PC-9 (cell line): ENCODE measurements at regions not wholly inside any gene's neighbourhood (a gene's known extent, or its start where the extent isn't known, plus 50 kb on each side); places are given as distances from the start of the nearest gene placed in this dataset.
"Not testable (repeated sequence)": the region's sequence is repeated elsewhere in the genome, so short reads cannot be mapped to it uniquely, and the experiment has no call there.

Experiments
- BruUV-seq: library from RNA; stranded (reverse); fragments of 400-500 nt; replicated peaks from 2 replicates; lab custom pipeline; 2021; lab: Mats Ljungman, UMichigan
- CTCF ChIA-PET: fragments of 300-600 bp; sonication (Branson Sonifier 250); formaldehyde crosslinking; loops from one replicate; lab custom pipeline; 2022; ENCODE audit warnings: antibody characterized with exemption; lab: Charles Lee
- POLR2A ChIA-PET: fragments of 300-600 bp; sonication (Branson Sonifier 250); formaldehyde crosslinking; loops from one replicate; lab custom pipeline; 2022; ENCODE audit warnings: antibody characterized with exemption; ENCODE audit not compliant: unreplicated experiment; lab: Charles Lee
- DNase-seq, 2 experiments: peaks; one replicate each; pipeline versions ENCODE4 v3.0.0 to v3.0.0-alpha.2; 2015 to 2022; ENCODE audit warnings: mixed read lengths in 1 of 2
- H2AFZ ChIP-seq: fragments of 200-600 bp; sonication (generic); 2 replicates; pipeline ENCODE4 v1.8.1; 2017; ENCODE audit warnings: antibody characterized with exemption
- H3F3A ChIP-seq: fragments of 200-600 bp; sonication (generic); 2 replicates; pipeline ENCODE4 v1.8.1; 2017; ENCODE audit warnings: antibody characterized with exemption, mild to moderate bottlenecking, low read depth; ENCODE audit not compliant: insufficient read depth
- H3K27ac ChIP-seq: fragments of 200-600 bp; sonication (generic); 2 replicates; pipeline ENCODE4 v1.6.1; 2016; ENCODE audit warnings: mixed run types
- H3K27me3 ChIP-seq: fragments of 200-600 bp; sonication (generic); 2 replicates; pipeline ENCODE4 v1.6.1; 2016; ENCODE audit warnings: low read depth, mixed run types; ENCODE audit not compliant: insufficient read depth
- H3K36me3 ChIP-seq: fragments of 200-600 bp; sonication (generic); 2 replicates; pipeline ENCODE4 v1.6.1; 2016; ENCODE audit warnings: low read depth, mixed run types
- H3K4me1 ChIP-seq: fragments of 200-600 bp; sonication (generic); replicated peaks from 2 replicates; pipeline ENCODE4 v1.6.1; 2016; ENCODE audit warnings: mixed run types; ENCODE audit not compliant: insufficient read depth
- H3K4me2 ChIP-seq: fragments of 200-600 bp; sonication (generic); 2 replicates; pipeline ENCODE4 v1.6.1; 2017; ENCODE audit warnings: mixed run types
- H3K4me3 ChIP-seq: fragments of 200-600 bp; sonication (generic); 2 replicates; pipeline ENCODE4 v1.6.1; 2016; ENCODE audit warnings: mixed run types
- H3K79me2 ChIP-seq: fragments of 200-600 bp; sonication (generic); 2 replicates; pipeline ENCODE4 v1.6.1; 2017; ENCODE audit warnings: low read depth, mixed run types
- H3K9me2 ChIP-seq: fragments of 200-600 bp; sonication (generic); 2 replicates; pipeline ENCODE4 v1.8.1; 2017; ENCODE audit warnings: mild to moderate bottlenecking; ENCODE audit not compliant: insufficient read depth
- H3K9me3 ChIP-seq: fragments of 200-600 bp; sonication (generic); 2 replicates; pipeline ENCODE4 v1.8.1; 2016; ENCODE audit warnings: low read depth; ENCODE audit not compliant: insufficient read depth
- H4K20me1 ChIP-seq: fragments of 200-600 bp; sonication (generic); 2 replicates; pipeline ENCODE4 v1.8.1; 2017; ENCODE audit not compliant: insufficient read depth
- CTCF ChIP-seq: fragments of 200-600 bp; sonication (generic); conservative IDR thresholded peaks from 2 replicates; pipeline ENCODE4 v1.6.1; 2017; ENCODE audit warnings: mixed run types, antibody characterized with exemption, mild to moderate bottlenecking, moderate library complexity
- EZH2 ChIP-seq: fragments of 200-600 bp; sonication (generic); IDR thresholded peaks from 2 replicates; pipeline ENCODE4 v1.8.0; 2017; ENCODE audit warnings: antibody characterized with exemption, low read depth
- intact Hi-C: fragments of 100-400 bp; cut with micrococcal nuclease; formaldehyde crosslinking; loops from one replicate; pipeline ENCODE4 v1.10.0; 2022; ENCODE audit not compliant: unreplicated experiment

DNA sequence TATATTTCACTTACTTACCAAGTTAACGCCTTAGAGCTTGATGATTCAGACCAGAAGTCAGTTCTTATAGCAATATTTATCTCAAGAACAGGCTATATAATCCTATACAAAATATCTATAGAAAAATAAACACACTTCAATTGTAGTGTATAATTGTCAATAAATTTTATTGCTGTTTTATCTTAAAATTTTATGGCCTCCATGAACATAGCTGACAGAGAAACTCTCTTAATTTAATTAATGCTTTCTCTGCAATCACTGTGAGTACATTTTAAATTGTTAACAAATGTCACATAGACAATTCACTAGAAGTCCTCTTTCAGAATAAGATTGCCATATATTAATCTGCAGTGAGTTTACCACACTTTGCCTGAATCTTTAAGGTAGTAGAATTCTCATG lies 178.6 kb downstream of the RFPL4B start:
- Histone ChIP-seq H3K9me3 (no peaks in the 10 kb centered on the region), H3K27me3 (no peaks in the 10 kb centered on the region), H3K4me3 (no peak overlapping the region), H3K4me2 (no peak overlapping the region), H3K4me1 (no peaks in the 10 kb centered on the region), H3K27ac (no peak overlapping the region), H2AFZ (no peak overlapping the region), H3F3A (no peaks in the 10 kb centered on the region), H4K20me1 (no peaks in the 10 kb centered on the region), H3K9me2 (no peaks in the 10 kb centered on the region; the same call in 1 of the 2 replicates), H3K36me3 (no peaks in the 10 kb centered on the region), H3K79me2 (no peaks in the 10 kb centered on the region)
- intact Hi-C loops: no loop called here
- POLR2A ChIA-PET: no interaction called here
- CTCF ChIA-PET: no interaction called here
- DNase-seq: peak in 1 of 2 experiments; percentile 32
- TF ChIP-seq CTCF (no peak), EZH2 (no peak)
- no TSS peak for BruUV-seq

DNA sequence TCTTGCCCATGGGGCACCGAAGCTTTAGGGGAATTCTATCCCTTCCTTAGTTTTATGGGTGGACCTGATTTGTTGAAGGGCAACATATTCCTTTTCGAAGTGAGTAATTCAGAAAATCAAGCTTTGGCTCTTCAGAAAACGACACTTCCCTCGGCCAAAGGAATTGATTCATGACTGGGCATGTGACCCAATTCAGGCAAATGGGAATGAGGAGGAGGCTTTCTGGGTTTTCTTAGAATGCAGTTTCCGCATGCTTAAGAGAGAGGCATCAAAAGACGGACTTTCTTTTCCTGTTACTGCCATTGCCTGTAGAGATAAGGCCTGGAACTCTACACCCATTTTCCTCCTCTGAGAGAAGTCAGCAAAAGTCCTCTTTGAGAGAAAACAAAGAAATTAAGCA lies 179.5 kb downstream of the RFPL4B start:
- CTCF ChIA-PET: no interaction called here
- POLR2A ChIA-PET: no interaction called here

DNA sequence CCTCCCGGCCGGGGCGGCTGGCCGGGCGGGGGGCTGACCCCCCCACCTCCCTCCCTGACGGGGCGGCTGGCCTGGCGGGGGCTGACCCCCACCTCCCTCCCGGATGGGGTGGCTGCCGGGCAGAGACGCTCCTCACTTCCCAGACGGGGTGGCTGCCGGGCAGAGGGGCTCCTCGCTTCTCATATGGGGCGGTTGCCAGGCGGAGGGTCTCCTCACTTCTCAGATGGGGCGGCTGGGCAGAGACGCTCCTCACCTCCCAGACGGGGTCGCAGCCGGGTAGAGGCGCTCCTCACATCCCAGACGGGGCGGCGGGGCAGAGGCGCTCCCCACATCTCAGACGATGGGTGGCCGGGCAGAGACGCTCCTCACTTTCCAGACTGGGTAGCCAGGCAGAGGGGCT lies 181.2 kb downstream of the RFPL4B start:
- H3K4me3 ChIP-seq, H3K4me1 ChIP-seq, CTCF ChIA-PET, H3F3A ChIP-seq, H3K36me3 ChIP-seq, H3K4me2 ChIP-seq, H3K27ac ChIP-seq, H4K20me1 ChIP-seq, H3K9me2 ChIP-seq, POLR2A ChIA-PET, H3K27me3 ChIP-seq, DNase-seq, BruUV-seq, H3K79me2 ChIP-seq, H3K9me3 ChIP-seq, H2AFZ ChIP-seq, intact Hi-C loops: not testable (repeated sequence)

More for the DNA sequence above, 179.5 kb downstream of the RFPL4B start:
- H3K4me2 ChIP-seq: no peak overlapping the region
- no peaks in the 10 kb centered on the region for H3K36me3 ChIP-seq
- no peaks in the 10 kb centered on the region for H3K79me2 ChIP-seq
- DNase-seq: no peak
- H3K9me3 ChIP-seq: no peaks in the 10 kb centered on the region
- H3K4me3 ChIP-seq: no peak overlapping the region
- TF ChIP-seq EZH2 (no peak), CTCF (no peak)
- H3K27me3 ChIP-seq: no peaks in the 10 kb centered on the region
- H4K20me1 ChIP-seq: no peaks in the 10 kb centered on the region
- H3K4me1 ChIP-seq: no peaks in the 10 kb centered on the region
- no TSS peak for BruUV-seq
- no peak overlapping the region for H3K27ac ChIP-seq
- no peaks in the 10 kb centered on the region; the same call in 1 of the 2 replicates for H3K9me2 ChIP-seq
- intact Hi-C loops: no loop called here
- no peaks in the 10 kb centered on the region for H3F3A ChIP-seq
- H2AFZ ChIP-seq: no peak overlapping the region

DNA sequence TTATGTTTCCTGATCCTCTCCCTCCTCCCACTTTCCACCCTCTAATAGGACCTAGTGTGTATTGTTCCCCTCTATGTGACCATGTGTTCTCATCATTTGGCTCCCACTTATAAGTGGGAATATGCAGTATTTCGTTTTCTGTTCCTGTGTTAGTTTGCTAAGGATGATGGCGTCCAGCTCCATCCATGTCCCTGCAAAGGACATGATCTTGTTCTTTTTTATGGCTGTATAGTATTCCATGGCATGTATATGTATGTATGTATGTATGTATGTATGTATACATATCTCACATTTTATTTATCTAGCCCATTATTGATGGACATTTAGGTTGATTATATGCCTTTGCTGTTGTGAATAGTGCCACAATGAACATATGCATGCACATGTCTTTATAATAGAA lies 188.7 kb downstream of the RFPL4B start:
- no TSS peak for BruUV-seq
- POLR2A ChIA-PET: no interaction called here

More for the DNA sequence above, 188.7 kb downstream of the RFPL4B start:
- TF ChIP-seq CTCF (no peak), EZH2 (no peak)
- H3K27ac ChIP-seq: no peak overlapping the region
- H4K20me1 ChIP-seq: no peaks in the 10 kb centered on the region
- 0 out of 2 replicates have a peak, but pooled peaks cover 5% of the 10 kb centered on the region for H3K9me3 ChIP-seq
- no peak overlapping the region for H3K4me2 ChIP-seq
- DNase-seq: no peak
- no peaks in the 10 kb centered on the region for H3K36me3 ChIP-seq
- CTCF ChIA-PET: no interaction called here
- H3K27me3 ChIP-seq: no peaks in the 10 kb centered on the region
- H3F3A ChIP-seq: no peaks in the 10 kb centered on the region
- H2AFZ ChIP-seq: no peak overlapping the region
- H3K4me3 ChIP-seq: no peak overlapping the region
- intact Hi-C loops: no loop called here
- H3K9me2 ChIP-seq: no peaks in the 10 kb centered on the region; the same call in none of the 2 replicates
- H3K79me2 ChIP-seq: no peaks in the 10 kb centered on the region
- no peaks in the 10 kb centered on the region for H3K4me1 ChIP-seq
